Activated naive CD4-positive, alpha-beta T cell (primary cell): ENCODE measurements at regions not wholly inside any gene's neighbourhood (a gene's known extent, or its start where the extent isn't known, plus 50 kb on each side); places are given as distances from the start of the nearest gene placed in this dataset.

Experiments used
- DNase-seq, 4 experiments: peaks; one replicate each; lab custom pipeline; 2025; lab: John Stamatoyannopoulos, UW

DNA sequence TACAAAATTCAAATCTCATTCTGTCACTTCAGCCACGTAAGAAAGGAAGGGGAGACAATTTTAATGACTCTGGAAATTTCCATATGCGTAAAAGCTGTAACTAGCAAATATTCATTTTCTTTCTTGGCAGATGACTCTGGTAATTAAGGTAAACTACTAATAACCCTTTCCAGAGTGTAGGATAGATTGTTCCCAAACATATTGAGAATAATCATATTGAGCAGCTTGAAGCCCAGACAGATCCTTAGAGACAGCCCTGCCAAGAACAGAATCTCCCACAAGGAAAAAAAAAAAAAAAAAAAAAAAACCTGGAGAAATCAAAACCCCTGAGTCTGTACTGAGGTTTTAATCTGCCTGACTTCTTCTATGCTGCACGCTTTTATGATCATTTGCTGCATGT is 163.6 kb upstream of the TMPO start:
- DNase-seq, result no peak

DNA sequence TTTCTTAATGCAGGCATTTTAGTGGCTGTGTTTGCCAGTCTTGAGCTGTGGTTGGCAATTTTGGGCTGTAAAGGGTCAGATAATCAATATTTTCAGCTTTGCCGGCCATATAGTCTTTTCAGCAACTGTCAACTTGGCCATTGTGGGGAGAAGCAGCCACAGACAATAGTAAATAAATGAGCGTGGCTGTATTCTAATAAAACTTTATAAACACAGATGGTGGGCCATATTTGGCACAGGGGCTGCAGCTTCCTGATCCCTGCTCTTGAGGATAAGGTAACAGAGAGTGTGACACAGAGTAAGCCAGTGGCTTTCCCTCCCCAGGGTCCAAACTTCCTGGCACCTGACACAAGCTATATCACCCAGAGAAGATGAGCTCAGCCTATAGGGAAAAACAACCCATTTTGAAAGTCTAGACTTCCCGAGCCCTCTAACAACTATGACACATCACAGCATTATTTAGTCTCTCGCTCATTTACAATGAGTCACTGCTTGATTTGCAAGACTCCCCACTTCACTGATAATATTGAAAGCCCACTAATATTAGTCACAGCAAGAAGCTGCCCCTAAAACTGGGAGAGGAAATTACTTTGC is 163.1 kb upstream of the TMPO start:
- no peak for DNase-seq

DNA sequence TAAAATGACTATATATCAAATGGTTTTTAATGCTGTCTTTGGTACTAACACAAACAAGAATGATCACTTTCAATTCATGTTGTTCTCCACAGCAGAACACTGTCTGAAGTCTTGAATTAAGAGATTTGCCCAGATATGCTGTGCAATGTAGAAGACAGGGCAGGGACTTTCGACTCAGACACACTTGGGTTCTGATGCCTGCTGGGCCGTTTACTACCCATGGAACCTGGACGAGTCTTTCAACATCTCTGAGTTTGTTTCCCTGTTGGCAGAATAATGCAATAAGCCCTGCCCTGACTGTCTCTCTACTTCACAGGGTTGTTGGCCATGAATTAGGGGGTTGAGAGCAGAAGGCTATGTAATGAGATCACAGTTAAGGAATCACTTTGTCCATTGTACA is 162.6 kb upstream of the TMPO start:
- no peak for DNase-seq

DNA sequence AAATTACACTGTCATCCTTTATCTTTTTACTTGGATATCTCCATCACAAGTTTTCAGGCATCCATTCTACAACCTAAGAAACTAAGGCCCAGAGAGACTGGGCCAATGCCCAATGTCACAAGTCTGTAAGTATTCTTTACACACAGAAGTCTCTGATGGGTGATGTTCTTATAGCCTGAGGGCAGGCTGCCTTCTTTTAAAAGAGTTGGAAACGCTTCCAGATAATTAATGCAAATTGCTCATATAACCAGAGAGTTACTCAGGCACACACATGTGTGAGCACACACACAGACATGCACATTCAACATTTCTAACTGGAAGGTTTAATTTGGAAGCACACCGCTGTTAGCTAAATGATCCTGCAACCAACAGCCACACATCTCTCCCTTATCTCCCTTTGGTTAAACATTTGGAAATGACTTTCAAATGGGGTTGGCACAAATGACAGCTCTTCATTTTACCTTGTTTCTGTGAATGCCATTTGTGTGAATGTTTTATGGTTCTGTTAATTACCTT is 160.8 kb upstream of the TMPO start:
- no peak for DNase-seq

DNA sequence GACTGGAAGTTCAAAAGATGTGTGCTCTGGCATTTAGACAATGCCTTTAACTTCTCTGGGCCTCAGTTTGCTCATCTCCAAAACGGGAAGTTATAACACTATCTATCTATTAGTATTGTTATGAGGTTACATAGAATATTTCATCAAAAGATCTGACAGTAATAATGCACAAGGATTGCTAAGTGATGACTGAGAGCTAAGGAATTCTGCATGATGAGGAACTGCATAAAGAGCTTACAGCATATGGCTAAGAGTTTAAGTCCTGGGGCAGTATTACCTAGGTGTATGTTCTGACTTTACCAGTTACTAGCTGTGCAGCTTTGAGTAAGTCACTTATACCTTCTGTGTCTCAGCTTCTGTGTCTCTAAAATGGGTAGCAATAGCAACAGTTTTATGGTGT is 160.1 kb upstream of the TMPO start:
- no peak for DNase-seq

DNA sequence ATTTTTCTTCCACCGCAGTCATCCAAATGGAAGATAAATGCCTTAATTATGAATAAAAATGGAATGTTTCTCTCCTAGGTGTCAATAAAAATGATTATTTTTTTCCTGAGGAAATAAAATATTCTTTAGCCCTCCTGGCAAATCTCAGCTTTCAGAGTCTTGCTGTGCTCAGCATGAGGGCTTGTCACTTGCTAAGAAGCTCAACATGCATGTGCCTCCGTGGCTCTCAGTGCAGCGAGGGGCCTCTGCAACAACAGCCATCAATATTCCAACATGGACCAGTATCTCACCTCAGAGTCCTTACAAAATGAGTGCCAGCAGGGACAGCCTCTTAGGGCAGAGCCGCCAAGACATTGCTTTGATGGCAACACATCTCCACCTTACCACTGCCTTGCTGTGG is 159.5 kb upstream of the TMPO start:
- no peak for DNase-seq

DNA sequence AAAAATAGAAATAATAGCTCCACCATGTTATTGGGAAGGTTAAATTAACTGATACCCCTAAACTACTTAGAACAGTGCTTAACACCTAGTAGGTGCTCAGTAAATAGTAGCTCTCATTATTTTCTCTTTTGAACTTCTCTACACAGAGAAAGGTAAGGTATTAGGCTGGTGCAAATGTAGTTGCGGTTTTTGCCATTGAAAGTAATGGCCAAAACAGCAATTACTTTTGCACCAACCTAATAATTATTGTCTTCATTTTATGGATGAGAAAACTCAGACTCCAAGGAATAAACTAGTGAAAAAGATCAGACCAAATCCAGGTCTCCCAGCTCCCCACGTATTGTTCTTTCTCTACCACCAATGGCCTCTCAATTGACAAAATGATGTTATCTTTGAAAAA is 157.2 kb upstream of the TMPO start:
- no peak for DNase-seq

DNA sequence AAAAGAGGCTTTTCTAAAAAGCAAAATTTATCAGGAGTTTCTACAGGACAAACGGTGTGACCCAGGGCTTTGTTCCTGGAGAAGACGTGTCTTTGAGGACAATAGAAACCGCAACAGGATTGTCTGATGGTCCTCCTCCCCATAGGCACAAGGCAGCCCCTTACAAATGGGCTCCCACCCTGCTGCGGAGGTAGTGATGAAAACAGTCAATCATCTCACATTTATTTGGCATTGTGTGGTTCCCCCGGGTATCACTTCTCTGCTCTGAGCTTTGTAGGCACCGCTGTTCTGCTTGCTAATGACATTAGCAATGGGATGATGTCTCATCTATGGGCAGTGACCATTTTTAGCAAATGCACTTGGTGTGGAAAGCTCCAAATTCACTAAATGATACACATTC is 155.5 kb upstream of the TMPO start:
- DNase-seq, result no peak

DNA sequence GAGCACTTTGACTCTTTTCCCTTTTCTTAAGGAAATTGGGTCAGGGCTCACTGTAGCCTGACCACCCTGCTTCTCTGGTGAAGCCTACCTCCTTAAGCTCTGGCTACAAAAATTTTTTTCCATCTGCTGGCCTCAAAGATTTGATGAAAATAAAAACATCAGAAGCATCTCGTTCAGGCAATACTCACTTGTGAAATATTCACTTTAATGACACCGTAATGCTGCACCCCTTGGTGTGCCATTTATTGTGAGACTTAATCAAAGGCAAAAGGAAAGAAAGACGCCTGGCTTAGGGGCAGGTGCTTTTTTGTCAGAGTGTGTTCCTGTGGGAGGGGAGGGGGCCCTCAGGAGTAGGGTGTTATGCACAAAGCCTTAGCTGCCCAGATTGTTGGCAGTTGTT is 155.0 kb upstream of the TMPO start:
- no peak for DNase-seq

DNA sequence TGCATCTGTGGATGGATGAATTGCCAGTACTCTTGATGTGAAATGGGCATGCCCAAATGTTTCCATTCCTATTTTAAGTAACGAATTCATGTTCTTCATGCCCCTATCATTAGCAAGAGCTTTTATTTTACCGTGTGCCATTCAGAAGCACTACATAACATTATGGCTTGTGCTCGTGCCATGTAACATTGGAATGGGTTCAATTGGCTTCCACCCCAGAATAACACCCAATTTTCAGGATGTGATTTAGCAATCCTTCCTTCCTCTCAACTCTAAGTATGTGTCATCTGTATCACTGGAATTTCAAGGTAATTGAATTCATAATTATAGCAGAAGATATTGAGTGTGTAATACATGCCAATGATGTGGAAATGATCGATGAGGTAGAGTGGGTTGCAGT is 145.8 kb upstream of the TMPO start:
- no peak for DNase-seq

DNA sequence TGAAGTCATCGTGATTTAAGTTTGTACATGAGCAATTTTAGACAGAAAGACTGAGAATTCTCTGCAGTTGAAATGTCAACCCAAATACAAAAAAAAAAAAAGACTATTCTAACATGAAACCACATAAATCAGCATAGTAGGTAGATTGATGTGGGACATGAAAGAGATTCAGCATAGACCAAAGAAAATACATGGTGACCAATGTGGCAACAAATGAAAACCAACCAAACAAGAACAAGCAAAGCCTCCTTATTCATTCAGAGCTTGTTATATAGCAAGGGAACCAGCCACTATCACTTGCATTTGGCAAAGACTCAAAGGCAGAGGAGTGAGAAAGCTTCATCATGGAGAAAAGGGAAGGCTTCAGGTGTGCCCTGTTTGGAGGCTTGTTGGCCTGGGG is 144.4 kb upstream of the TMPO start:
- DNase-seq, result no peak

DNA sequence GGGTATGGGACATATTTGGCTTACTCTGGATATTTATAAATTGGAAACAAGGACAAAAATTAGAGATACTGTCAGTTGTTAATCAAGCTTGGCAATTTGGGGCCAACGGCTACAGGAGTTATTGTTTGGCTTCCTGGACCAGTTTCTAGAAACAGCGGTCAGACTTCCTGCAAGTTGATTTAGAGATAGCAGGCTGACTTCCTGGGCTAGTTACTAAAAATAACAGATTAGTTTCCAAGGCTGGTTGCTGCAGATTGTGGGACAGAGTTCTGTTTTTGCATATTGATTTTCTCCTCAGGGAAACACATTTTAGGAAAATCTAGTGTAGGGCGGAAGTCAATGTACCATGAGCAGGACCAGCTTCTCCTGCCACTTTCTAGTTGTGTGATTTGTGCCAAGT is 144.0 kb upstream of the TMPO start:
- no peak for DNase-seq

DNA sequence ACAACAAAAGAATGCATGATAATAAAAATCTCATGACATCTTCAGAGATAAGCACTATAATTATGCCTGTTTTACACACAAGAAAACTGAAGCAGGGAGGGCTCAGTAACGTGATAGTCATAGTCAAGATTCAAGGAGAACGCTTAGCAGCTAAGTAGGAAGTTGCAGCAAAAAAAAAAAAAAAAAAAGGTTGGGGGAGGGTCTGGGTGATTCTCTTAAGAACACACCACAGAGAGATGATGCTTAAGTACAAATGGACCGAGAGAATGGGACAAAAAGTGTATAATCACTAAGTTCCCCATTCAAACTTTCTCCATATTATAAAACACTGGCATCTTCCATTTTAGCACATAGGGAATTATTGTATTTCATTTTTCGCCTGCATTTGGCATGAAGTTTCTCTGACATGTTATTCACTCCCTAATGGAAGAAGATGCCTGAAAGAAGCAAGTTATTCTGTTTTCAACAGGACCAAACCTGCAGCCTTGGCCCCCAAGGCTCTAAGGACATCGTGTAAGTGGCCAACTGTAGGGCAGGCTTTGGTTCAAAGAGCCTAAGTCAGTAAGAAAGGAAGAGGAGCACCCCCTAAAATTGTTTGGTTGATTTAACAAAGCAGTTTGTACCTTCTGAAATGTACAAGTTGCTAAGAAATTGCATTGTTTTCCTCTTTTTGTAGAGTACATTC is 142.9 kb upstream of the TMPO start:
- no peak for DNase-seq

DNA sequence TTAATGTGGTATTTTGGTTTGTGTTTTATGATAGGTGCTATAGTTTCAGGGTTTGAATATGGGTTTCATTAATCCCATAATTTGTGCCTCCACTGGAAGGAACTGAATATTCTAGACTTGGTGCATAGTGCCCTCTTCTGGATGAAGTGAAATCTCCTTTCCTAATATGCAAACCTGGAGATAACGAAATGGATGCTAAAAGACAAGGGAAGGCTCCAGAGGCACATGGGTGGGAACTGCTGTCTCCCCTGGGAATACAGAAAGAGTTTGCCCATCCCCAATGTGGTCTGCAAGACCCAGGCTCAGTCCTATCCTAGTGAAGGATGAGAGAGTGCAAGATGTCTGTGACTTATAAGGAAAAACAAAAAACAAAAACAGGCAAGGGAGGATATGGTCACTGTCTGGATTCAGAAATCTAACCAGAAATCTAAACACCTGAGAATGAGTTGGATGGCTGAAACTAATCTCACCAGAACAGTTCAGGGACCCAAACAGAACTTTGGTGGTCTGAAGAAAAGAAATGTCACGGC is 142.3 kb upstream of the TMPO start:
- no peak for DNase-seq

DNA sequence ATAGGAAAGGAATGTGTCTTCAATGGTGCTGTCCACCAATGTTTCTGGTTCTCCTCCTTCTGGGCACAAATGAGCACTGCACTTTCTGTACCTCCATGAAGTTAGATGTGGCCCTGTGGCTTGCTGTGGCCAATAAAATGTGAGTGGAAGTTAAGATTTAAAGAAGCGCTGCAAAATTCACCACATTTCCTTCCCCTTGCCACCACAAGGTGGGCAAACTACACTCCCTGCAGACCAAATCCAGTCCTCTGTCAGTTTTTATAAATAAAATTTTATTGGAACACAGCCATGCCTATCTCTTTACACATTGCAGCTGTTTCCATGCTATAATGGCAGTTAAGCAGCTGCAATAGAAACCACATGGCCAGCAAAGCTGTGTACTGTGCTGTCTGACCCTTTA is 141.4 kb upstream of the TMPO start:
- no peak for DNase-seq

DNA sequence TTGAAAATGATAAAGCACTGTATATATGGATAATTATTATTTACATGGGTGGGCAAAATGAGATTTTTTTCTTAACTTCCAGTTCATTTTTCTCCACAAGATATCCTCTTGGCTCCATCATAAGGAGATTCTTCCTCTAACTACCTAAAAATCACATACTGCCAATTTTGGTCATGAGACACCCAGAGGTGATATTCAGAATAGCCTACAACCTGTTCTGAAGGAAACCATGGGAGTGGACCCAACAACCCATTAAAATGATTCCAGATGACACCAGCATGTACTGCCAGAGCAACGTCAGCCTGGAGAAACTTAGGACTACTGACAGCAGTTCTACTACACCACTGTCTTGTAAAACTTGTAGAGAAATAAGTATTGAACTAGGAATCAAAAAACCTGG is 136.3 kb upstream of the TMPO start:
- no peak for DNase-seq

DNA sequence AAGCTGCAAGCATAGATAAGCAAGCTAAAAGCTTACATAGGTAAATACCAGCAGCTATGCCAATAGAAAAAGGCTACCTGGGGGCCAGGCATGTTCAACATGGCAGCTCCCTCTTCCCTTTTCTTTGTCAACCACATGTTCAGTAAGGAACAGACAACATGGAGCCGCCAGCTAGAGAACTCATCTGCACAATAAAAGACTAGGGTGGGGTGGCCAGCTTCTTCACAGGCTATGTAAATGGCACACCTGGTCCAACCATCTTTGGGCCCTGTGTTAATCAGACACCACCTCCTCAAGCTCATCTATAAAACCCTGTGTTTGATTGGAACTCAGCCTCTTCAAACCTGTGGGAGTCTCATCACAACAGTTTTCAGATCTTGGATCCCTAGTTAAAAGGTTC is 129.7 kb upstream of the TMPO start:
- no peak for DNase-seq

DNA sequence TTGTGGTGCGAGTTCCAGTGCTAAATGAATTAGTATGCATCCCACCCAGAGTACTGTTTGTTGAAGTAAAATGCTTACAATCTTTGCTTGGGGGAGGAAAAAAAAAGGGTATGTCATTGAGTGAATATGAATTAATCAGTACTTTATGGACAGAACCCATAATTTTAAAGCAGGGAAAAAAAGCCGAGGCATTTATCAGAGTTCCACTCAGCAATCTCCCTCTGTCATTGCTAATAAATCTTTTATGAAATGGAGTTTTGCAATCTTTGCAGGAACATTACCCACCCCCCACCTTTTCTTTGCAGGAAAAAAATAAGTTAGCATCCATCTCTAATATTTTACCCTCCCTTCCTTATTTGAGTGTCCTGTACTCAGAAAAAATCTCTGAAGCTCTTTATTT is 127.9 kb upstream of the TMPO start:
- DNase-seq, result no peak

DNA sequence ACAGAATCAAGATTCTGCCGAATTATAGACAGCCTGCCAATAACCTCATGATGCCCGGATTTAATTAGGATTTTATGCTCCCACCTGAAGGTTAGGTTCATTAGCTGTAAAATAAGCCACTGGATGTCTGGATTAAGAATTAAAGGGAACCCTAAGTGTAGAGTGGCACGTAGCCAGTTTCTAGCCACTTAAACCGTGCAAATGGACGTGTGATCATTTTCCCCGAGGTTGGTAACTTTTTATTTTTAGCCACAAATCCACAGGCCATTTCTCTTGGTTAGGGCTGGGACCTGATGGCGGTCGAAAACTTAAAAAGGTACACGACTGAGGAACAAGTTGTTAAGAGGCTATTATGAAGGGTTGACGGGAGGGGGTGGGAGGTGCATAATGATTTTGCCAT is 127.3 kb upstream of the TMPO start:
- DNase-seq, result no peak

DNA sequence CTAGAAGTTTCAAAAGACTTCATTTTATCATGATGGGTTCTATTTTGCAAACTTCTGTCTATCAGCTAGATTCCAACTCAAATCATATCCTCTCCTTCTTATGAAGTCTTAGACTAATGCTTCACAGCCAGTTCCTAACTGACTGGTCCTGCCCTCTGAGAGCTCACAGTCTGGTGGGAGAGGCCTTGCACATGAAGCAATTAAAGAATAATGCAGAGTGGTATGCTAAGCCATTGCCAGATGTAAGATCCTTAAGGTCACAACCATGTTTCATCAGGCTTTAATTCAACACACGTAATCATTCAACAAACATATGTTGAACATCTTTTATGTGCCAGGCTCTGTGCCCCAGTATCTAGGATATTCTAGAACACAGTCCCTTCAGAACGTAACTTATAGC is 125.8 kb upstream of the TMPO start:
- no peak for DNase-seq

DNA sequence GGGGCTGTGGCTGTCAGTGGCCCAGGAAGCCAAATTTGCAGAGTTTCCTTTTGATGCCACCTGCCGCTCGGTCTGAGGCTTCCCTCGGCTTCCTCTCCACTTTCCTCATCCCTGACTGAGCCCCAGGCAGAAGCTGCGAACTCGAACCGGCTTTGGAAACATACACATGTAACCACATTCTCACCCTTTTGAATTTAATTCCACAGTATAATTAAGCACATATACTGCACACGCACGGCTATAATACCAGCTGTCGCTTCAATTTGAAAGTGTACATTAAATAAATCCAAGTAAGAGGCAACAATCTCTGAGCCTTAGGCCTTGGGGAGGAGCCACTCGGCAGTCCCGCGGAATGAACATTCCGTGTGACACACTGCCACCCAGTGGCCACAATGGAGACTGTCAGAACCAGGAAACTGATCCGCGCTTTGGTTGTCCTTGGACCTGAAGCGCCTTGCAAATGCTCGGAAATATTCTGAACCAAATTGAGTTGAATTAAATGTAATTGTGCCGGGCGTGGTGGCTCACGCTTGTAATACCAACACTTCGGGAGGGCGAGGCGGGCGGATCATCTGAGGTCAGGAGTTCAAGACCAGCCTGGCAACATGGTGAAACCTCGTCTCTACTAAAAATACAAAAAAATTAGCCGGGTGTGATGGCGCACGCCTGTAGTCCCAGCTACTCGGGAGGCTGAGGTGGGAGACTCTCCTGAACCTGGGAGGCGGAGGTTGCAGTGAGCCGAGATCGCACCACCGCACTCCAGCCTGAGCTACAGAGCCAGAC is 117.9 kb upstream of the TMPO start:
- DNase-seq, result peak; percentile 54 to 71 (median 64)

DNA sequence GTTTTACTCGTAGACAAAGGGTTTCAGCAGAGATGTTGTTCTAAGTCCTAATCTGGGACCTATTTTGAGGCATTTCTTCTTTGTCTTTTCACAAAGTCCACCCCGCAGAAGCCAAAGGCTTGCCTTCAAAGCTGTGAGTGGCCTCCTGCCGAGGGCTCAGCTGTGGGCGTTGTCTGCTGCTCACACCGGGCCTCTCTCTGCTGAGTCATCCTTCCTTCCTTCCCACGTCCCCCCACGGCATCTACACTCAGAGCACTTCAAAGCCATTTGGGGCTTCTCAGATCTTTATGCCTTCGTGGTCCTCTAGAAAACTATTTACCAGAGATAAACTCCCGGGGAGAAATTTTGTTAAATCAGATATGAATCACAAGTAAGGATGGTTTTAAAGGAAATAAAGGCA is 115.9 kb upstream of the TMPO start:
- peak in 2 of 4 experiments; percentile 2 to 8 for DNase-seq

DNA sequence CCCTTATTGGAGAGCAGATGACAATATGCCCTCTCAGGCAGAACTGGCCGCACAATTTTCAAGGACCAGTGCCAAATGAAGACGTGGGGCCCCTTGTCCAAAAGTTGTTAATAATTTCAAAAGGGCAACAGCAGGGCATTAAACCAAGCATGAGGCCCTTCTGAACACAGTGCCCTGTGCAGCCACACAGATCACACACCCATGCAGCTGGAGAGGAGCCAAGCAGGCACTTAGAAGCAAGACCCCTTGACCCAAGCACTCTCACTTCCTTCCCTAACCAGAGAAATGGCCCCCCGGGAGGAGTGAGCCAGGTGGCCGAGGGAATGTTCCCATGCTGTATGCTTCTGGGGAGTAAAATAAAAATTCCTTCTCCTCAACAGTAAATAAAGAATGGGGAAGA is 114.0 kb upstream of the TMPO start:
- no peak for DNase-seq
